ENCODE measurements at regions not wholly inside any gene's neighbourhood (a gene's known extent, or its start where the extent isn't known, plus 50 kb on each side); places are given as distances from the start of the nearest gene placed in this dataset.

GRCh38 chr6:4610256-4610655 lies 165.9 kb upstream of the CDYL start:
- Mint-ChIP-seq H3K36me3 (ENCODE audit: low read depth) (peaks cover 5% of the 10 kb centered on the region), H3K9me3 (no peaks in the 10 kb centered on the region), H3K27me3 (ENCODE audit: insufficient read depth) (peaks cover 2% of the 10 kb centered on the region), H3K27ac (peak overlapping the region; percentile 72), H3K4me3 (peak overlapping the region; percentile 58), H3K4me1 (ENCODE audit: low read depth) (peaks cover 60% of the 10 kb centered on the region)
- DNase-seq: peak; percentile 60
- no peak for TF ChIP-seq CTCF (IDR thresholded peaks at IDR 0.05)

GRCh38 chr6:4608361-4609115 lies 167.7 kb upstream of the CDYL start:
- no peak overlapping the region for H3K4me3 Mint-ChIP-seq
- DNase-seq: no peak
- no peak for TF ChIP-seq CTCF (IDR thresholded peaks at IDR 0.05)
- H3K9me3 Mint-ChIP-seq: no peaks in the 10 kb centered on the region
- no peaks in the 10 kb centered on the region for H3K36me3 Mint-ChIP-seq (ENCODE audit: low read depth)
- peaks cover 75% of the 10 kb centered on the region for H3K4me1 Mint-ChIP-seq (ENCODE audit: low read depth)
- H3K27ac Mint-ChIP-seq: no peak overlapping the region
- no peaks in the 10 kb centered on the region; the same call in 1 of the 2 replicates for H3K27me3 Mint-ChIP-seq (ENCODE audit: insufficient read depth)

GRCh38 chr6:4607793-4608192 lies 168.4 kb upstream of the CDYL start:
- Mint-ChIP-seq H3K27me3 (ENCODE audit: insufficient read depth) (no peaks in the 10 kb centered on the region; the same call in 1 of the 2 replicates), H3K36me3 (ENCODE audit: low read depth) (no peaks in the 10 kb centered on the region), H3K4me3 (peak overlapping the region; percentile 66), H3K9me3 (no peaks in the 10 kb centered on the region), H3K4me1 (ENCODE audit: low read depth) (peaks cover 76% of the 10 kb centered on the region), H3K27ac (peak overlapping the region; percentile 50; the same call in 1 of the 2 replicates)
- no peak for DNase-seq
- no peak for TF ChIP-seq CTCF (IDR thresholded peaks at IDR 0.05)

GRCh38 chr6:4606821-4607704 lies 169.1 kb upstream of the CDYL start:
- peak overlapping the region; percentile 50 for H3K27ac Mint-ChIP-seq
- DNase-seq: peak; percentile 73
- H3K9me3 Mint-ChIP-seq: no peaks in the 10 kb centered on the region
- no peaks in the 10 kb centered on the region; the same call in 1 of the 2 replicates for H3K27me3 Mint-ChIP-seq (ENCODE audit: insufficient read depth)
- peaks cover 73% of the 10 kb centered on the region for H3K4me1 Mint-ChIP-seq (ENCODE audit: low read depth)
- no peak for TF ChIP-seq CTCF (IDR thresholded peaks at IDR 0.05)
- H3K4me3 Mint-ChIP-seq: peak overlapping the region; percentile 66
- no peaks in the 10 kb centered on the region for H3K36me3 Mint-ChIP-seq (ENCODE audit: low read depth)

GRCh38 chr6:4606016-4606415 lies 170.2 kb upstream of the CDYL start:
- no peak for DNase-seq
- no peak for TF ChIP-seq CTCF (IDR thresholded peaks at IDR 0.05)
- H3K4me3 Mint-ChIP-seq: no peak overlapping the region
- H3K36me3 Mint-ChIP-seq (ENCODE audit: low read depth): peaks cover 5% of the 10 kb centered on the region
- peaks cover 3% of the 10 kb centered on the region; the same call in 1 of the 2 replicates for H3K9me3 Mint-ChIP-seq
- no peak overlapping the region for H3K27ac Mint-ChIP-seq
- H3K4me1 Mint-ChIP-seq (ENCODE audit: low read depth): peaks cover 70% of the 10 kb centered on the region
- no peaks in the 10 kb centered on the region; the same call in 1 of the 2 replicates for H3K27me3 Mint-ChIP-seq (ENCODE audit: insufficient read depth)
